GM18907 (cell line): ENCODE measurements at regions not wholly inside any gene's neighbourhood (a gene's known extent, or its start where the extent isn't known, plus 50 kb on each side); places are given as distances from the start of the nearest gene placed in this dataset.
A peak's percentile ranks its signal among the peaks of the same experiment; 100 is the strongest.

Experiments
- ATAC-seq: cut with Tn5 transposase; IDR thresholded peaks from one replicate; pipeline ENCODE4 v1.9.1; 2021; ENCODE audit warnings: mild to moderate bottlenecking, moderate library complexity; ENCODE audit not compliant: unreplicated experiment

DNA sequence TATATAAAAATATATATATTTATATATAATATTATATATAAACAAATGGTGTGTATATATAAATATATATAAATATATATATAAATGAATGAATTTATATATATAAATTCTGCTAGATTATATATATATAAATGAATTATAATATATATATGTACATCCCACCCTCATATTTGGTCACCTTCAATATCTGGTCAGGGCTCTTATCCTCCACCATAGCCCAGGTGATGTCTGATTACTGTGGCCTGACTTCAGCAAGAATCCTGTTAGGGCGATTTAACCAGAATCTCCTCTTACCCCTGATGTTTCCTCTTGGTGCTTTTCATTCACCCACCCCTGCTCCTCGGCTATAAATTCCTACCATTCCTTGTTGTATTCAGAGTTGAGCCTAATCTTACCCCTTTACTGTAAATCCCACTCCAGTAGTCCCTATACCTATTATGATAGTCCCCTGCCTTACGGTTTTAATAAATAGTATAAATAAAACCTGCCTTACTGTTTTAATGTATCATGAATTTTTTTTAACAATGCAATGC is 439.6 kb downstream of the PLOD2 start:
- no peak for ATAC-seq

DNA sequence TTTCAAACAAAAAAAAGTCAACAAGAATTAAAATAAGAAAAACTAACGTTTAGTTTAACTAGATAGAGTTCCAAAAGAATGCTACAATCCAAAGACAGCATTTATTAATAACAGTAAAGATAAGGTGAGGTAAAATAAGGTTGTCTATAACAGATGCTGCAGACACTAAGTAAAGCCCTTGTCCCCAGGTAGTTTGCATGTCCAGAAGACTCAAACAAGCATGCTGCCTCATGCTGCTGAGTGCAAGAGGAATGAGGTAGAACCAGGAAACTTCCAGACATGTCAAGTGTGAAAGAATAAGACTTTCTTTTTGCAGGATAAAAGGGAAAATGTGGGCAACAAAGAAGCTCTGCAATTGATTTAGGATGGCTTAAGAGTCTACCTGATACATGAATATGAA is 439.2 kb downstream of the PLOD2 start:
- no peak for ATAC-seq

DNA sequence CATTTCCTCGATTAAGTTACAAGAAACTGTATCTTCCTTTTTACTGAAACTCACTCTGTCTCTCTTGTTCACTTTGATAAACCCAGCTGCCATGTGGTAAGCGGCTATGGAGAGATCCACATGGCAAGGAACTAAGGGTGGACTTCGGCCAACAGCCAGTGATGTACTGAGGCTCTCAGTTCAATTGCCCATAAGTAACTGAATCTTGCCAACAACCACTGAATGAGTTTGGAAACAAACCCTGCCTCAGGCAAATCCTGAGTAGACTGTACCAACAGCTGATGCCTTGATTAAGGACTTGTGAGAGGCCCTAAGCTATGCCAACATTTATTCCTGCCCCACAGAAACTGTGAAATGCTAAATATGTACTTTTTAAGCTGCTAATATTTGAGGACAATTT is 433.5 kb downstream of the PLOD2 start:
- no peak for ATAC-seq

DNA sequence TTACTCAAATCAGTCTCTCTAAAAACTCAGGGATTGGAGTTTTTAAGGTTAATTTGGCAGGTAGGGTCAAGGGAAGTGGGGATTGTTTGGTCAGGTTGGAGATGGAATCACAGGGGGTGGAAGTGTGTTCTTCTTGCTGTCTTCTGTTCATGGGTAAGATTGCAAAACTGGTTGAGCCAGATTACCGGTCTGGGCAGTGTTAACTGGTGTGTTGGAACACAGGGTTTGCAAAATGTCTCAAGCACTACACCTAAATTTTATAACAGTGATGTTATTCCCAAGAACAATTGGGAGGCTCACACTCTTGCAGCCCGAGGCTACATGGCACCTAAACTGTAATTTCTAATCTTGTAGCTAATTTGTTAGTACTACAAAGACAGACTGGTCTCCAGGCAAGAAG is 425.4 kb downstream of the PLOD2 start:
- no peak for ATAC-seq

DNA sequence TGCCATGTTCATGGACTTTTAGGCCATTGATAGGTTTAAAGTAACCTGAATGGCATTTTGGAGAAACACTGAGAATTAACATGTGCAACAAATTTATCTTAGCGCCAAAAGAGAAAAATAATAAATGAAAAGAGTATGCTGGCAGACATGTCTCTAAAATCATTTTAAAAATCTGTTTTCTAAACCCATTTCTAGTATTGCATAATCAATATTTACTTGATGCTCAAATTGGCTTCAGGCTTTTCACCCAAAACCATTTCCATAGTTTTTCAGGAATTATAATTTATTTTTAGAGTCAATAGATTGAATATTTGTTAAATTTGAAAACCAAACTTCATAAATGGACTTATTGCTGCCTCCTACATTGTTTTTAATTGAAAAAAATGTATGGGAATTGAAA is 423.0 kb downstream of the PLOD2 start:
- no peak for ATAC-seq

DNA sequence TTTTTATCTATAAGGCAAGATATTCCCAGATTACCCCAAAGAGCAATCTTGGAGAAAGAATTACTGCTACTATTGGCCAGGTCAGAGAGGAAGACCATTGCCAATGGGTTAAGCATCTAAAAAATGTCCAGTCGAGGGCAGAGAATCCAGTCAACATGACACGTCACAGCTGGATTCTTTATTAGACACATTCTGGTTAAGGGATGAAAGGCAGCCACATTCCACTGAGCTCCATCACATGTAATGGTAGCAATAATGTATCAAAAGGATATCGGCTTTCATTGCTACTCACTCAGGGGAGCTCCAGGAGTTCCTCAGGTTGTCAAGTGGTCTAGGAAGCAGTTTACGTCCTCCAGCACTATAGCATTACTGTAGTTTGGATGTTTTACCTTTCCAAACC is 421.1 kb downstream of the PLOD2 start:
- no peak for ATAC-seq

DNA sequence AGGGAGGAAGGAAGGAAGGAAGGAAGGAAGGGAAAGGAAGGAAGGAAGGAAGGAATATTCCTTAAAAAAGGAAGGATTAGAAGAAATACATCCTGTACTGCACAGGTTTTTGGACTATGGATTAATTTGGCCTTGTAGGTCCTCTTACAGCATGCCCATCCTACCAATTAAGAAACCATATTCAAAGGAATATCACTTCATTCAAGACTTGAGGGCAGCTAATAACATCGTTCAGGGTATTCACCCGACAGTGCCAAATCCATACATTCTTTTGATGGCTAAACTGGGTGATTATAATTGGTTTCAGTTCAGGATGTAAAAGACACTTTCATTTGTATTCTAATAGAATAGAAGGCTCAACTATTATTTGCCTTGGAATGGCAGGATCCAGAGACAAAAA is 410.3 kb downstream of the PLOD2 start:
- no peak for ATAC-seq

DNA sequence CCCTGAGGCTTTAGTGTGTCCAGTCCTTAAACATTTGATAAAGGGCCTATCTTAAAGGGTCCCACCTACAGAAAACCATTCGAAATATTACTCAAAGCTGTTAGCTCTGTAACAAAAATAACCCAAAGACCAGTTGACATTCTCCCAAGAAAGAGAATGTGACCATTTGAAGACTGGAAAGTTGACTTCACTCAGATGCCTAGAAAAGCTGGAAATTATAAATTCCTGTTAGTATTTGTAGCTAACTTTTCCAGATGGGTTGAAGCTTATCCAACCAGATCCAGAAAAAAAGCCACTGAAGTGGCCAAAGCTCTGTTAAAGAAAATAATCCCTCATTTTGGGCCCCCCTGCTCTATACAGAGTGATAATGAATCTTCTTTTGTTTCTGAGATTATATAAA is 408.4 kb downstream of the PLOD2 start:
- no peak for ATAC-seq

DNA sequence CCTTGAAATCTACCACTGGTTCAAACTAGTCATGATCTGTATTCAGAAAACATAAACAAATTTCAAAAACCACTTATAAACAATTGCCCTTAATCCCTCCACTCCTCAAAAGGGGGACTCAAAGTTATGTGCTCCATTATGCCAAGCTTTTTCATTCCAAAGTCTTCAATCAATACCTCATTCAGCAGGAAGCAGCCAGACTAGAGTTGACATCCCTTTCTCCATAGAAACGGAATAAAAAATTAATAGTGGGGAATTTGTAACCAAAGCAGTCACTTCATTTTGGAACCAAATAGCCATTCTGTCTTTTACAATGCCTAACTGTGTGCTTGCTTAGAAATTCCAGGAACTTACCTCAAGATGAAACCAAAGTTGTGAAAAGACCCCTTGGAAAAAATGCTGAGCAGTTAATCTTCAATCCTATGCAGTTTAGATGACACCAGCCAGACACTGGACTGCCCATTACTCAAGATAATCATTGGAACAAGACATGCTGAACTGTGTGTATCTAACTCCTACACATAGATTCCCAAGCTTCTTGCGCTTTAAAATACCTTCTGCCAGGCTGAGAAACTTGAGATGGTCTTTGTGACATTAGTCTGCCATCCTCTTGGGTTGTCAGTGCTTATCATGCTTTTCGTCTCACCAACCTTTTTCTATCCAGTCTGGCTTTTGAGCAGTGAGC is 406.2 kb downstream of the PLOD2 start:
- no peak for ATAC-seq

DNA sequence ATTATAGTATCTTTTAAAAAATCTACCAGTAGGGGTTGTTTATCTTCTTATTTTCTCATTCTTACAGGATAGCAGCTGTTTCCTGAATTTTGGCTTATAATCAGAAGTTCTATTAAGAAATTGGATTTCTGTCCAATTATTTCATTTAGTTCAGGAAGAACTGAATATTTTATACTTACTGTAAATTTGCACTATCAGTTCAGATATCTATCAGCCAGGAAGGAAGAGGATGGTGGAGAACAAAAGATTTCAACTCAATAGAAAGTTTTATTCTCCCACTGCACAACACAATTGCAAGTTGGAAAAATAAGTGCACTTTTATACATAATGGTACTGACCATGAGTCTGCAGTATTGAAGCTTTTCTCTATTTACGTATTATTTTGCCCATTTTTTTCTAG is 400.9 kb downstream of the PLOD2 start:
- no peak for ATAC-seq

DNA sequence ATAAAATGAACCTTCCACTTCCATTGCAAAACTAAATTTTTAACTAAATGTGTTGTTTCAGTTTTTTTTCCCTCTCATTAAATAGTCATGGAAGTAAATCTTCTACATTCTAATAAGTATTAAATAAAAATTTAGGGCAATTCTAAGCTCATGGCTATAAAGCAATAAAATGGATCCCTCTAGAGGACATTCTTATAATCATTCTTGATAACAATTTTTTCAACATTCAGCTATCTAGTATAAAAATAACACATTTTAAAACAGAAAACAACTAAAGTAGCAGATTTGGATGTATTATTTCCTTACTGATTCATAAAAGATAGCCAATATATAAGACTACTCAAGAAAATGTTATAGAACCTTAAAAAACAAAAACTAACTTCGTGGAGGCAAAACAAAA is 393.1 kb downstream of the PLOD2 start:
- no peak for ATAC-seq

DNA sequence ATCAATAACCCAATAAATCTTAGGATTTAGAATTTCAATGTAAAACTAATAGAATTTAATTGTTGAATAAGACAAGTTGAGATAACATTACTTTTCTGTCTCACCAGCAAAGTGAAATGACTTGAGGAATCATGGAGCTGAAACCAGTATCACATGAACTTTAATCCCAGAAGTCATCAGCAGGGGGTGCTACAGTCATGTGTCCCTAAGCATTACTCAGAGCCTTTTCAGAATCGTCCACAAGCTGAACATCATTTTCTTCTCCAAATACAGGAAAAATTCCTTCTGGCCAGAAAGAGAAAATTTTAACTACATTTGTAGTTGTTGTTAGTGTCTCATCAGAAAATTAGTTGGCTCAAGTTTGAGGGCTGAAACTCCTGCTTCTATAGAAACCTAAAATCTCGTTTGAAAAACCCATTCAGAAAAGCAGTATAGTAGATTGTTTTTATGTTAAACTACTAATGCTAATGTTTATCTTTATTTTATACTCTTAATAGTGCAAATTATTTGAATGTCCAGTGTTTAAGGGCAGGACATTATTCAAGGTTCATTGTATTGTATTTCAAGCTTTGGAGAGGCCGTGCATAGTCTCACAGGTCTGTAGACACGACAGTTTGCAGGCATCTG is 384.1 kb downstream of the PLOD2 start:
- peak; percentile 69 for ATAC-seq

DNA sequence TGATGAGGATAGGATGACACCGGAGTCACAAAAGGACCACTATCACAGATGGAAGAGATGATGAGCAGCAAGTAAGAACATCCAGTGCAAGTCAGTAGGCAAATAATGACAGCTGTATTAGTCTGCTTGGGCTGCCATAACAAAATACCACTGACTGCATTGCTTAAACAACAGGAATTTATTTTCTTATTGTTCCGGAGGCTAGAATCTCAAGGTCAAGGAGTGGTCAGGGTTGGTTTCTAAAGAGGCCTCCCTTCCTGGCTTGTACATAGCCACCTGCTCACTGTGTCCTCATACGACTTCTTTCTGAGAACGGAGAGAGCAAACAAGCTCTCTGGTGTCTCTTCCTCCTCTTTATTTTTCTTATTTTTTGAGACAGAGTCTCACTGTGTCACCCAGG is 380.7 kb downstream of the PLOD2 start:
- no peak for ATAC-seq

DNA sequence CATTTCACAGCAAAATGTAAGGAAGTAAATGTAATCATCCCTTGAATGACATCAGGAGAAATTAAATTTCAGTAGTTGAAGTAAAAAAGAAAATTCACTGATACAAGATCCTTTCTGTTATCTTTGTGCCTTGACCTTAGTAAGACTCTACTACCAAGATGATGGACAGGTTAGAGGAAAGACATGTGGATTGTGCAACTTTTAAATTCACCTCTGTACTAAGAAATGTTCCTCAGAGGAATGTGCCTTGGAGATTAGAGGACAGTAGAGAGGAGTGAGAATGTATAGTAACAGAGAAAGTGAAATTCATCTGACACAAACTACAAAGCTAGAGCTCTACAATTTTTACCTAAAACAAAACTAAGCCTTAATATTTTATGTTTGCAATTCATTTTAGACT is 375.3 kb downstream of the PLOD2 start:
- no peak for ATAC-seq

DNA sequence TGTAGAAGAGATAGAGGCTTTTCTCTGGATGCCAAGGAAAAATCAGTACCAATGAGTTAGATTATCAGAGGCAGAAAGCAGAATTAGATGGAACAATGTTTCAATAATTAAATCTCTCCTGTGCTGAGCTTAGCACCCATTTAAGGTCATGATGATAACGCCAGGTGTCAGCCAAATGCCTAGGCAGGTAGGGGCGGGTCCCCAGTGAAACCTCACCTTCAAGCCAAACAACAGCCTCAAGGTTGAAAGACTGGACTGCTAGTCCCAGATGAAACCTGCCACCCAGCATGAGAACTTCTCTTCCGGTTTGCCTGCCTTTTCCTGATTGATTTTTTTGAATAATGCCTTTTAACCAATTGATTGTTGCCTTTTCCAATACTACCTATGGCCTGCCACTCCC is 363.0 kb downstream of the PLOD2 start:
- ATAC-seq = no peak

DNA sequence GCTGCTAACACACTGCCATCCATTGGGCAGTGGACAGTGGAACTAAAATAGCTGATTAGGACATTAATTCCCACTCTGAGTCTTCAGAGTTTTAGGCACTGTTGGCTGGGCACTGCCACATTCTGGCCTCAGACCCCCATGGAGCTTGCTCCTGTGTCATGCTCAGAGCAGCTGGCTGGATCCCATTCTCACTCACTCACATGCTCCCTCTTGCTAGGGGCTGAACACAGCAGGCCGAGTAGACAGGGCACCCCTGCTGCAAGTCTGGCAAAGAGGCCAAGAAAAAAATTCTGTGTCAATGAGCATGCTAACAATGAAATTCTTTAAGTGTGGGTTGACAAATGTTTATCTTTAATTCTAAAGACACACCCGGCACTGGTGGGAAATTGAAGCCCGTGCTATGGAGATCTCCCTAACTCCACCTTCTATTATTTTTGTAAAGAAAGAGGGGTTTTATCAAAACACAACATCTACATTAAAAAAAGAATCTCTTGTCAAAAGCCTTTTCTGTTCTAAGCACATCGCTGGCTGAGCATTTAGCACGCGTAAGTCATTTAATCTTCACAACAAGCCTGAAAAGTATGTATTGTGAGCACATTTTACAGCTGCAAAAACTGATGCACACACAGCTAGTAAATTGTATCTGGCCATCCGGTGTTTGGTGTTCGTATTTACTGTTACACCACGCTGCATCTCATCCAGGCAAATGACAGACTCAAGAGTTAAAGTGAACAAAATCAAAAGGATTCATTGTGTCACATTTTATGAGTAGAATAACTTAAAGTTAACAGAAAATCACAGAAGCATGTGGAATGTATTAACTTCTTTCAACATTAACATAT is 362.1 kb downstream of the PLOD2 start:
- no peak for ATAC-seq

DNA sequence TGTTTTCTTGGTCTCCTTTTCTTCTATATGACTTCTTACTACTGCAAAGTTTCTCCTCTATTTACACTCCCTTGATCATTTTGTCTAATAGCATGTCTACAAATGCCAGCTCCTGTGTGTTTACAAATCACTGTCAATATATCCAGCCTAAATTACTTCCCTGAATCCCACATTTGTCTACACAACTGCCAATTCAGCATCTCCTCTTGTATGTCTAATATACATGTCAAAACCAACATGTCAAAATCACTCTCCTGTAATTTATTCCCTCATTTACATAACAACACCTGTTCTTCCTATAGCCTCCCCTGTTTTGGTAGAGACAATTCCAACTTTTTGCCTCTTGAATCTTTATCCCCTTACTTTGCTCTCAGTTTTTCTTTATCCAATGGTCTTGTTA is 359.3 kb downstream of the PLOD2 start:
- no peak for ATAC-seq

DNA sequence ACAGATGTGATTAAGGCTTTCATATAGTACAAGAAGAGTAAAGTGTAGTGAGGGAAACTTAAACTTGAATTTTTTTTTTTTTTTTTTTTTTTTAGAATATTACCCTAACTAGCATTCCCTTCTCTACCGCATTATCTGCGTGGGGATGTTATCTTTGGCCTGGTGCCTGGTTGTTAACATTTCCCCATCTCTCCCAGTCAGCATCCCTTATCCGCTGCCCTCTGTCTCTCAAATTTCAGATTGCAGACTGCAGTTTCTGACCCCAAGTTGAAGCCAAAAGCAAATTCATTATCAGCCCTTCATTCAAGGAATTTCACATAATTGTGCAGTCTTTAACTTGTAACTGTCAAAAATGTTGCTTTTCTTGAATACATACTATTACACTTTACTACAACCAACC is 353.0 kb downstream of the PLOD2 start:
- no peak for ATAC-seq

DNA sequence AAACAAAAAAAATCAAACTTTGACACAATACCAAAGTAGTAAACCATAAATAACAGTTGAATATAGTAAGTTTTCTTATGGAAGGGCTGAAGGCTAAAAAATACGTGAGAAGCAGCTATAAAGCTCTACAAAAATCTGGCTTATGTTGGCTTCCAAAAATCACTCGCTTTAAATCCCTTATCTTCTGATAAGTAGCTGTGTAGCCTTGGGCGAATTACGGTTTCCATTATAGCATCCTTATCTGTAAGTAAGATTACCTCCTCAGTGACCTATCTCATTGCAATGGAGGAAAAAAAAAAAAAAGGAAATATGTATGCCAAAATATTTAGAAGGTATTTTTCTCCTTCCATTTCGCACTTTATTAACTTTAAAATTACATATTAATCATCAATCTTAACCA is 348.6 kb downstream of the PLOD2 start:
- no peak for ATAC-seq

DNA sequence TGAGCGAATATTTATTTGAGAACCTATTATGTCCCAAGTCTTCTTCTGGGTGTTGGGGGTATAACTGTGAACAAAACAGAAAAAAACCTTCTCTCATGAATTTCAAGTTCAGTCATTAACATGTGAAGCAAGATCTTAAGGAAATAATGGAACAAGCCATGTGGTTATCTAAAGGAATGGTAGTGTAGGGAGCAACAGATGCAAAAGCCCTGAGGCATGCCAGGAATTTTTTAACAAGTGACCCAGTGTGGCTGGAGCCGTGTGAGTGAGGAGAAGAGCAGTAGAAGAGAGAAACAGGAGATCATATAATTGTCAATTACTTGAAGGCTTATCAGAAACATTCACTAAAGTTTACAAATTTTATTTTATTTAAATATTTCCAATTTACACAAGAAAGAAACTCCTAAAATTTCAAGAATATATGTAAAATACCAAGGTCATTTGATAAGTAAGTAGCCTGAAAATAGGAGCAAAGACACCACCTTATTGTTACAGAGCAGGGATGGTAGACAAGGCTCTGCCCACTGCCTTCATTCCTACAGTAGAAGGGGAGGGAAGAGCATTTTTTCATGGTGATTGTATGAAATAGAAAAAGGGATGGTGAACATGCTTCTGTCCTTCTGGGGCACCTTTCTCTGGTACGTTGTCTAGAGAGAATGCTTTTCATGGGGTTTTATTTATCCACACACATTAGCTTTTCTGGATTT is 345.1 kb downstream of the PLOD2 start:
- ATAC-seq = no peak

DNA sequence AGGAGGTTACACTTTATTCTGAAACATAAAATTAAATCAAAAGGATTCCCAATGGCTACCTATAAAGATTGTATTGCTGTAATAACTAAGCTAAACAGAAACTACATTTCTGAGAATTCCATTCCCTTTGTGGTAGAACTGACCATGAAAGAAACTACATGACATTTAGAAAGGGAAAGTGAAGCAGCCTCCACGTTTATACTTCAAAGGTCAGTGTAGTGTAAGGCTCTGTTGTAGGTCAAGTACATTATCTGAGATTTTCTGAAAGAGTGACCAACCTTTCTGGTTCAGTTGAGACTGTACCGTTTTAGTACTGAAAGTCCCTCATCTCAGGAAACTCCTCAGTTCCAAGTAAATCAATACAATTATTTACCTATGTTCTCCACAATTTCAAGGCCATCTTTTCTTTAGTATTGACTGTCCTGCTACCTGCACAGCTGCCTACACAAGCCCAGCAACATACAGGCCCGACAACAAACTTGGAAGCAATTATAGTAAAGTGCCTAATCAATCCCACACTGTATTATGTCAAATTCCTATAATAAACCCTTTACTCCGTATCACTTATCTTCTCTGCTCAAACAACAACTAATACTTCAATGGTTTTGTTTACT is 343.0 kb downstream of the PLOD2 start:
- ATAC-seq = peak; percentile 84
